MM.1S (cell line): ENCODE measurements at regions not wholly inside any gene's neighbourhood (a gene's known extent, or its start where the extent isn't known, plus 50 kb on each side); places are given as distances from the start of the nearest gene placed in this dataset.

ENCODE experiments used
- DNase-seq: peaks from one replicate; pipeline ENCODE4 v3.0.0-alpha.2; 2015
- H2AFZ ChIP-seq: fragments of 300-600 bp; sonication (generic); 2 replicates; pipeline ENCODE4 v1.6.0; 2016; ENCODE audit warnings: antibody characterized with exemption, low read length
- H3F3A ChIP-seq: fragments of 300-600 bp; sonication (generic); 2 replicates; pipeline ENCODE4 v1.6.1; 2016; ENCODE audit warnings: mild to moderate bottlenecking, antibody characterized with exemption, low read length, moderate library complexity, mixed read lengths; ENCODE audit not compliant: insufficient read depth
- H3K27ac ChIP-seq: fragments of 300-600 bp; sonication (generic); 2 replicates; pipeline ENCODE4 v1.5.1; 2016; ENCODE audit warnings: mild to moderate bottlenecking, low read length
- H3K27me3 ChIP-seq: fragments of 300-600 bp; sonication (generic); replicated peaks from 2 replicates; pipeline ENCODE4 v1.6.0; 2016; ENCODE audit warnings: low read length; ENCODE audit not compliant: insufficient read depth
- H3K36me3 ChIP-seq: fragments of 300-600 bp; sonication (generic); replicated peaks from 2 replicates; pipeline ENCODE4 v1.6.1; 2016; ENCODE audit warnings: mild to moderate bottlenecking, low read length, mixed read lengths; ENCODE audit not compliant: insufficient read depth
- H3K4me1 ChIP-seq: fragments of 300-600 bp; sonication (generic); 2 replicates; pipeline ENCODE4 v1.6.1; 2016; ENCODE audit warnings: low read length, mixed read lengths
- H3K4me2 ChIP-seq: fragments of 300-600 bp; sonication (generic); 2 replicates; pipeline ENCODE4 v1.6.0; 2016; ENCODE audit warnings: low read depth, low read length
- H3K4me3 ChIP-seq: fragments of 300-600 bp; sonication (generic); 2 replicates; pipeline ENCODE4 v1.5.1; 2016; ENCODE audit warnings: low read length, mixed read lengths
- H3K79me2 ChIP-seq: fragments of 300-600 bp; sonication (generic); 2 replicates; pipeline ENCODE4 v1.6.1; 2016; ENCODE audit warnings: mixed run types, low read length, mixed read lengths
- H3K9ac ChIP-seq: fragments of 300-600 bp; sonication (generic); 2 replicates; pipeline ENCODE4 v1.6.1; 2016; ENCODE audit warnings: low read length, mixed read lengths
- H3K9me2 ChIP-seq: fragments of 300-600 bp; sonication (generic); replicated peaks from 2 replicates; pipeline ENCODE4 v1.6.1; 2016; ENCODE audit warnings: mild to moderate bottlenecking, low read length, mixed read lengths; ENCODE audit not compliant: insufficient read depth
- H3K9me3 ChIP-seq: fragments of 300-600 bp; sonication (generic); replicated peaks from 2 replicates; pipeline ENCODE4 v1.6.1; 2016; ENCODE audit warnings: mild to moderate bottlenecking, low read length, mixed read lengths; ENCODE audit not compliant: insufficient read depth
- H4K20me1 ChIP-seq: fragments of 300-600 bp; sonication (generic); 2 replicates; pipeline ENCODE4 v1.6.1; 2016; ENCODE audit warnings: mild to moderate bottlenecking, low read length, moderate library complexity, mixed read lengths; ENCODE audit not compliant: insufficient read depth
- EZH2 ChIP-seq: fragments of 300-600 bp; sonication (generic); optimal IDR thresholded peaks from 2 replicates; pipeline ENCODE3; 2017; ENCODE audit warnings: low read depth, mild to moderate bottlenecking, antibody characterized with exemption, low read length, mixed read lengths
- EZH2phosphoT487 ChIP-seq: fragments of 300-600 bp; sonication (generic); IDR thresholded peaks from 2 replicates; pipeline ENCODE4 v1.6.1; 2018; ENCODE audit warnings: antibody characterized with exemption, low read length
- TF ChIP-seq, protein P1 (sequence below): fragments of 300-600 bp; sonication (generic); IDR thresholded peaks from 2 replicates; pipeline ENCODE4 v1.5.1; 2016; ENCODE audit warnings: antibody characterized with exemption, low read length, mixed read lengths

DNA sequence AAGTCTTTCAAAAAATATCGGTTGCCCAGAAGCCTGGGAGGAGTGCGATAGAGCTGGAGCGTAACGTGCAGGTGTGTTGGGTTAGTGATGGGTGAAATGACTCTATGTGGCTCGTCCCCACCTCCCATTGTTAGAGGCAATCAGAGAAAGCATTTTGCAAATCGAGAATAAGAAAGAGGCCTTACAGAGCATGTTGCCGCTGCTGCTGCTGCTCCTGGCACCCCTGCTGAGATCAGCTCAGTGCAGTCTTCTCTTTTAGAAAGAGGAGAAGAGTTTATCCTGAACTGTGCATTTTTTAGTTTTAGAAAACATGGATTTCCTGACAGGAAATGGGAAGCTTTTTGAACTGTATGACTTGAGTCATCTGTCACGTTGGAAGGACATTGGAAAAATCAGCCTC, 774.5 kb upstream of the RBFOX1 start:
- no peak overlapping the region for H3K27ac ChIP-seq

GRCh38 chr16:6557353-6558023, 775.2 kb upstream of the RBFOX1 start:
- H4K20me1 ChIP-seq = no peaks in the 10 kb centered on the region

More for the DNA sequence above, 774.5 kb upstream of the RBFOX1 start:
- TF ChIP-seq EZH2 (no peak), EZH2phosphoT487 (no peak)
- TF ChIP-seq, protein P1, sequence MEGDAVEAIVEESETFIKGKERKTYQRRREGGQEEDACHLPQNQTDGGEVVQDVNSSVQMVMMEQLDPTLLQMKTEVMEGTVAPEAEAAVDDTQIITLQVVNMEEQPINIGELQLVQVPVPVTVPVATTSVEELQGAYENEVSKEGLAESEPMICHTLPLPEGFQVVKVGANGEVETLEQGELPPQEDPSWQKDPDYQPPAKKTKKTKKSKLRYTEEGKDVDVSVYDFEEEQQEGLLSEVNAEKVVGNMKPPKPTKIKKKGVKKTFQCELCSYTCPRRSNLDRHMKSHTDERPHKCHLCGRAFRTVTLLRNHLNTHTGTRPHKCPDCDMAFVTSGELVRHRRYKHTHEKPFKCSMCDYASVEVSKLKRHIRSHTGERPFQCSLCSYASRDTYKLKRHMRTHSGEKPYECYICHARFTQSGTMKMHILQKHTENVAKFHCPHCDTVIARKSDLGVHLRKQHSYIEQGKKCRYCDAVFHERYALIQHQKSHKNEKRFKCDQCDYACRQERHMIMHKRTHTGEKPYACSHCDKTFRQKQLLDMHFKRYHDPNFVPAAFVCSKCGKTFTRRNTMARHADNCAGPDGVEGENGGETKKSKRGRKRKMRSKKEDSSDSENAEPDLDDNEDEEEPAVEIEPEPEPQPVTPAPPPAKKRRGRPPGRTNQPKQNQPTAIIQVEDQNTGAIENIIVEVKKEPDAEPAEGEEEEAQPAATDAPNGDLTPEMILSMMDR = no peak
- no peaks in the 10 kb centered on the region for H3K9me2 ChIP-seq
- H3K9ac ChIP-seq = no peak overlapping the region
- no peaks in the 10 kb centered on the region for H3K9me3 ChIP-seq
- H3K27me3 ChIP-seq = no peaks in the 10 kb centered on the region
- no peaks in the 10 kb centered on the region for H3K79me2 ChIP-seq
- no peaks in the 10 kb centered on the region for H3K4me1 ChIP-seq
- H3K4me3 ChIP-seq = no peak overlapping the region
- H2AFZ ChIP-seq = no peak overlapping the region
- no peak overlapping the region for H3K4me2 ChIP-seq
- no peaks in the 10 kb centered on the region for H3K36me3 ChIP-seq
- no peaks in the 10 kb centered on the region for H3F3A ChIP-seq
- H4K20me1 ChIP-seq = no peaks in the 10 kb centered on the region
- no peak for DNase-seq

GRCh38 chr16:6549415-6549814, 783.2 kb upstream of the RBFOX1 start:
- Histone ChIP-seq H3F3A (no peaks in the 10 kb centered on the region), H3K36me3 (no peaks in the 10 kb centered on the region), H3K4me1 (no peaks in the 10 kb centered on the region), H3K27me3 (no peaks in the 10 kb centered on the region), H3K4me3 (no peak overlapping the region), H3K9ac (no peak overlapping the region), H2AFZ (no peak overlapping the region), H3K4me2 (no peak overlapping the region), H3K9me3 (no peaks in the 10 kb centered on the region), H4K20me1 (no peaks in the 10 kb centered on the region), H3K27ac (no peak overlapping the region), H3K9me2 (no peaks in the 10 kb centered on the region), H3K79me2 (no peaks in the 10 kb centered on the region)
- TF ChIP-seq EZH2phosphoT487 (no peak), EZH2 (no peak)
- TF ChIP-seq, protein P1 = no peak
- no peak for DNase-seq

More at GRCh38 chr16:6557353-6558023, 775.2 kb upstream of the RBFOX1 start:
- no peaks in the 10 kb centered on the region for H3K79me2 ChIP-seq
- no peak overlapping the region for H3K4me2 ChIP-seq
- no peaks in the 10 kb centered on the region for H3K9me2 ChIP-seq
- H2AFZ ChIP-seq = no peak overlapping the region
- no peaks in the 10 kb centered on the region for H3K36me3 ChIP-seq
- TF ChIP-seq, protein P1 = no peak
- TF ChIP-seq EZH2 (no peak), EZH2phosphoT487 (no peak)
- H3K4me3 ChIP-seq = no peak overlapping the region
- no peak overlapping the region for H3K9ac ChIP-seq
- H3K9me3 ChIP-seq = no peaks in the 10 kb centered on the region
- H3K27me3 ChIP-seq = no peaks in the 10 kb centered on the region
- DNase-seq = no peak
- H3K27ac ChIP-seq = no peak overlapping the region
- H3F3A ChIP-seq = no peaks in the 10 kb centered on the region
- no peaks in the 10 kb centered on the region for H3K4me1 ChIP-seq
